IMR-90 (cell line): ENCODE measurements at regions not wholly inside any gene's neighbourhood (a gene's known extent, or its start where the extent isn't known, plus 50 kb on each side); places are given as distances from the start of the nearest gene placed in this dataset.

Experiments
- ATAC-seq: fragments of 200-7000 bp; cut with Tn5 transposase; 2 replicates; pipeline ENCODE4 v1.9.1; 2020; ENCODE audit warnings: low read depth, mild to moderate bottlenecking, moderate library complexity
- BruUV-seq: library from RNA; stranded (reverse); fragments of 400-500 nt; replicated peaks from 2 replicates; lab custom pipeline; 2021; lab: Mats Ljungman, UMichigan
- CTCF ChIA-PET: fragments of 300-600 bp; formaldehyde crosslinking; extraction: SDS; loops from one replicate; lab custom pipeline; 2021; ENCODE audit warnings: antibody characterized with exemption; lab: Yijun Ruan, JAX
- POLR2A ChIA-PET: fragments of 300-600 bp; sonication (Branson Sonifier 250); formaldehyde crosslinking; loops from one replicate; lab custom pipeline; 2022; ENCODE audit warnings: antibody characterized with exemption; ENCODE audit not compliant: unreplicated experiment; lab: Charles Lee
- DNase-seq: peaks from one replicate; pipeline ENCODE4 v3.0.0; 2013
- H2AFZ ChIP-seq: replicated peaks from 2 replicates; pipeline ENCODE3; 2013; ENCODE audit warnings: low read length, mild to moderate bottlenecking; ENCODE audit not compliant: poor library complexity
- H2AK5ac ChIP-seq: 2 replicates; pipeline ENCODE4 v1.6.1; 2013; ENCODE audit warnings: low read depth, low read length, inconsistent platforms
- H2AK9ac ChIP-seq: replicated peaks from 2 replicates; pipeline ENCODE3; 2013; ENCODE audit warnings: mild to moderate bottlenecking, low read depth, low read length, moderate library complexity; ENCODE audit not compliant: poor library complexity
- H2BK120ac ChIP-seq: 2 replicates; pipeline ENCODE4 v1.6.1; 2013; ENCODE audit warnings: low read depth, low read length, inconsistent platforms
- H2BK15ac ChIP-seq: 3 replicates; pipeline ENCODE4 v1.6.1; 2013; ENCODE audit warnings: low read depth, low read length, inconsistent platforms
- H2BK20ac ChIP-seq: 2 replicates; pipeline ENCODE4 v1.6.1; 2013; ENCODE audit warnings: low read depth, mild to moderate bottlenecking, inconsistent platforms, low read length, moderate library complexity
- H2BK5ac ChIP-seq: 2 replicates; pipeline ENCODE4 v1.6.1; 2013; ENCODE audit warnings: mild to moderate bottlenecking, low read depth, low read length, inconsistent platforms; ENCODE audit not compliant: poor library complexity, severe bottlenecking
- H3K14ac ChIP-seq: replicated peaks from 2 replicates; pipeline ENCODE4 v1.6.1; 2013; ENCODE audit warnings: low read depth, low read length, inconsistent platforms
- H3K18ac ChIP-seq: 2 replicates; pipeline ENCODE4 v1.6.1; 2013; ENCODE audit warnings: low read depth, low read length, control low read depth
- H3K23ac ChIP-seq: 2 replicates; pipeline ENCODE4 v1.6.1; 2013; ENCODE audit warnings: low read depth, low read length, inconsistent platforms
- H3K27ac ChIP-seq: 2 replicates; pipeline ENCODE4 v1.5.1; 2013; ENCODE audit warnings: mild to moderate bottlenecking, control low read depth, low read length; ENCODE audit not compliant: insufficient read depth
- H3K27me3 ChIP-seq: 2 replicates; pipeline ENCODE4 v1.6.1; 2013; ENCODE audit warnings: low read length; ENCODE audit not compliant: control insufficient read depth, insufficient read depth
- H3K36me3 ChIP-seq: 2 replicates; pipeline ENCODE4 v1.6.1; 2013; ENCODE audit warnings: low read length, mixed read lengths; ENCODE audit not compliant: control insufficient read depth, insufficient read depth
- H3K4ac ChIP-seq: 2 replicates; pipeline ENCODE4 v1.6.1; 2013; ENCODE audit warnings: low read depth, low read length, inconsistent platforms
- H3K4me1 ChIP-seq: 2 replicates; pipeline ENCODE4 v1.6.1; 2013; ENCODE audit warnings: low read length, mixed read lengths; ENCODE audit not compliant: control insufficient read depth, insufficient read depth
- H3K4me2 ChIP-seq: 2 replicates; pipeline ENCODE4 v1.6.1; 2013; ENCODE audit warnings: low read depth, mild to moderate bottlenecking, control low read depth, low read length, moderate library complexity
- H3K4me3 ChIP-seq: 2 replicates; pipeline ENCODE4 v1.5.1; 2013; ENCODE audit warnings: low read depth, mild to moderate bottlenecking, control low read depth, low read length, moderate library complexity; ENCODE audit not compliant: insufficient read depth
- H3K56ac ChIP-seq: 2 replicates; pipeline ENCODE4 v1.6.1; 2013; ENCODE audit warnings: low read length, inconsistent platforms; ENCODE audit not compliant: insufficient read depth; ENCODE audit errors: extremely low read depth
- H3K79me1 ChIP-seq, 2 experiments: 2 replicates each; pipeline ENCODE4 v1.6.1; 2013; ENCODE audit warnings: low read length in 2 of 2, inconsistent platforms in 1 of 2, low read depth in 1 of 2
- H3K9ac ChIP-seq: 2 replicates; pipeline ENCODE4 v1.6.1; 2013; ENCODE audit warnings: low read depth, low read length, control low read depth
- H3K9me1 ChIP-seq: 2 replicates; pipeline ENCODE4 v1.6.1; 2013; ENCODE audit warnings: low read length, inconsistent platforms; ENCODE audit not compliant: insufficient read depth
- H3K9me3 ChIP-seq: 2 replicates; pipeline ENCODE4 v1.6.1; 2013; ENCODE audit warnings: low read length; ENCODE audit not compliant: control insufficient read depth, insufficient read depth
- H4K20me1 ChIP-seq: 2 replicates; pipeline ENCODE4 v1.6.1; 2013; ENCODE audit warnings: low read length, inconsistent platforms; ENCODE audit not compliant: insufficient read depth
- H4K5ac ChIP-seq: 2 replicates; pipeline ENCODE4 v1.6.1; 2013; ENCODE audit warnings: mild to moderate bottlenecking, low read depth, low read length, control low read depth
- H4K8ac ChIP-seq, 2 experiments: 2 replicates each; pipeline ENCODE4 v1.6.1; 2013; ENCODE audit warnings: low read depth in 2 of 2, low read length in 2 of 2, control low read depth in 1 of 2, inconsistent platforms in 1 of 2
- H4K91ac ChIP-seq: 2 replicates; pipeline ENCODE4 v1.6.1; 2013; ENCODE audit warnings: low read depth, low read length, inconsistent platforms; ENCODE audit not compliant: insufficient read depth
- CHD1 ChIP-seq: IDR thresholded peaks from 2 replicates; pipeline ENCODE4 v1.6.1; 2012; ENCODE audit warnings: low read depth, low read length, improper control_type of control experiment
- WGBS, 2 experiments: methylation state at CpG; one replicate each; pipeline versions ENCODE4 v1.1.5 to v1.1.7; 2013; ENCODE audit warnings: missing lambda C conversion rate in 2 of 2; ENCODE audit not compliant: insufficient read length in 1 of 2; ENCODE audit errors: extremely low coverage in 2 of 2; 5-methylcytosine and 5-hydroxymethylcytosine counted together
- dilution Hi-C: fragments of 300-500 bp; cut with HindIII; formaldehyde crosslinking; loops from one replicate; pipeline ENCODE4 v1.14.3; 2018; ENCODE audit warnings: low sequenced_read_pairs; ENCODE audit not compliant: unreplicated experiment
- in situ Hi-C: fragments of 300-500 bp; cut with MboI; formaldehyde crosslinking; loops from 3 replicates; pipeline ENCODE4 v1.14.3; 2019; ENCODE audit warnings: low sequenced_read_pairs, inconsistent platforms, mixed read lengths
- intact Hi-C: fragments of 100-400 bp; cut with micrococcal nuclease; formaldehyde crosslinking; loops from 2 replicates; pipeline ENCODE4 v1.10.0; 2022

DNA sequence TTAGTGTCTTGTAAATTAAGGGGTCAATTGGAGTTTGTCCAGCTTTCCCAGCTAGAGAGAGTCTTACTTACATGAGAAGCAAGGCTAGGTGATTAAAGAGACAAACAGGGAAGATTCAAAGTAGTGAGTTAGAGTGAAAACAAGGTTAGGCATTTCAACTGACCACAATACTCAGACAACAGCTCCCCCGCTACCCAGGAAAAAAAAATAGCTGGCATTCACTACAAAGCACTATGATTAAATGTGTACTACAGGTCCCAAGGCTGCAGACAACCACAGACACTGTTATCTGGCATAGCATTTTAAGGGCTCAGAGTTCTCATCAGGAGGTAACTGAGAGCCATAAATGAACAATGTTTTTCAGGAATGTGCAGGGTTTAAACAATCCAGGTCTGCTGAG lies 680.9 kb downstream of the TMEM121 start:
- TF ChIP-seq CHD1, result no peak
- DNase-seq (no peak), ATAC-seq (no peak)
- no peak overlapping the region for H4K91ac ChIP-seq
- peaks cover 37% of the 10 kb centered on the region for H3K9me3 ChIP-seq
- no CpG with 5 or more reads among the region's 1 CpG for WGBS, 2 experiments
- dilution Hi-C loops (no loop called here), intact Hi-C loops (no loop called here), in situ Hi-C loops (no loop called here)
- H4K8ac ChIP-seq, result no peak overlapping the region
- no peak overlapping the region for H3K9ac ChIP-seq
- no peaks in the 10 kb centered on the region for H3K4me1 ChIP-seq
- H3K23ac ChIP-seq, result no peak overlapping the region
- no peaks in the 10 kb centered on the region for H3K27me3 ChIP-seq
- H3K4ac ChIP-seq, result no peak overlapping the region
- H3K18ac ChIP-seq, result no peak overlapping the region
- H2AFZ ChIP-seq, result no peak overlapping the region
- H2BK5ac ChIP-seq, result no peak overlapping the region
- H2AK5ac ChIP-seq, result no peak overlapping the region
- H3K4me3 ChIP-seq, result no peak overlapping the region
- H2BK15ac ChIP-seq, result no peak overlapping the region
- no peak overlapping the region for H4K5ac ChIP-seq
- no peaks in the 10 kb centered on the region for H3K36me3 ChIP-seq
- BruUV-seq, result no TSS peak
- no peaks in the 10 kb centered on the region for H3K9me1 ChIP-seq
- POLR2A ChIA-PET, result no interaction called here
- no peak overlapping the region for H2BK20ac ChIP-seq
- H3K79me1 ChIP-seq, result no peaks in the 10 kb centered on the region
- H3K4me2 ChIP-seq, result no peak overlapping the region
- H2AK9ac ChIP-seq, result no peak overlapping the region
- H3K56ac ChIP-seq, result no peak overlapping the region
- no peak overlapping the region for H2BK120ac ChIP-seq
- H3K27ac ChIP-seq, result no peak overlapping the region
- CTCF ChIA-PET, result no interaction called here
- no peak overlapping the region for H3K14ac ChIP-seq
- H4K20me1 ChIP-seq, result no peaks in the 10 kb centered on the region
